ENCODE measurements at regions not wholly inside any gene's neighbourhood (a gene's known extent, or its start where the extent isn't known, plus 50 kb on each side); places are given as distances from the start of the nearest gene placed in this dataset.
A peak's percentile ranks its signal among the peaks of the same experiment; 100 is the strongest.

GRCh38 chr12:115407723-115408122 lies 723.7 kb upstream of the TBX3 start:
- DNase-seq (ENCODE audit: low read depth in 4 of 4, low spot score in 2 of 4), result no peak

DNA sequence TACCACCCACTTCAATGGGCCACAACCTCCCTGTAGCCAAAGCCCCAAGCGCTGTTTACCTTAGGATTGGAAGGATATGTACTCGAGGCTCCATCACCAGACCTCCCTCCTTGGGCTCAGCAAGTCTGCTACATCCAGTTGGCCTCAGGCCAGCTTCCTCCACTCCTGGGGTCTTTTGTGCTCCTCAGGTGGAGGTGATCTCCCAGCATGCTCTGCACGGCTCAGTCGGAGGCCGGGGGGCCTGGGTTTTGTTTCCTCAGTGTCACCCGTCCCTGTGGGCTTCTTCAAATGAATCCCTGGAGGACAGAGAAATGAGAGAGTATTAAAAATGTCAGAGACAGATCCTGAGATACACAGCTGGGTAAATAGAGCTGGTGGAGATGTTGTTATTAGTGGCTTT lies 723.1 kb upstream of the TBX3 start:
- no peak for DNase-seq (ENCODE audit: low read depth in 4 of 4, low spot score in 2 of 4)

DNA sequence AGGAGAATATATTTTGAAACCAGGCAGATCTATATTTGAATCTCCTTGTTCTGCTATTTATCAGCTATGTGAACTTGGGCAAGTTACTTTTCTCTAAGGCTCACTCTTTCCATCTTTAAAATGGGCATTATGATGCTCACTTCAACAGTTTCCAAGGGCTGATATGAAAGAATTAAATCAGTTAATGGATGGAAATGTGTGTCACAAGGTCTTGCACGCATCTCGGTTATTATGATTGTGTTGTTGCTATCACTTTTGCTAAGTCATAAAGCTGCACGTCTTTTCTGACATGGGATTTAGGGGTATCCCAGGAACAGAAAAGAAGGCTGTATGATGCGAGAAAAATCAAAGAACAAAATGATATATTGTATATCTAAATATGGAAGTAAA lies 721.5 kb upstream of the TBX3 start:
- no peak for DNase-seq (ENCODE audit: low read depth in 4 of 4, low spot score in 2 of 4)

DNA sequence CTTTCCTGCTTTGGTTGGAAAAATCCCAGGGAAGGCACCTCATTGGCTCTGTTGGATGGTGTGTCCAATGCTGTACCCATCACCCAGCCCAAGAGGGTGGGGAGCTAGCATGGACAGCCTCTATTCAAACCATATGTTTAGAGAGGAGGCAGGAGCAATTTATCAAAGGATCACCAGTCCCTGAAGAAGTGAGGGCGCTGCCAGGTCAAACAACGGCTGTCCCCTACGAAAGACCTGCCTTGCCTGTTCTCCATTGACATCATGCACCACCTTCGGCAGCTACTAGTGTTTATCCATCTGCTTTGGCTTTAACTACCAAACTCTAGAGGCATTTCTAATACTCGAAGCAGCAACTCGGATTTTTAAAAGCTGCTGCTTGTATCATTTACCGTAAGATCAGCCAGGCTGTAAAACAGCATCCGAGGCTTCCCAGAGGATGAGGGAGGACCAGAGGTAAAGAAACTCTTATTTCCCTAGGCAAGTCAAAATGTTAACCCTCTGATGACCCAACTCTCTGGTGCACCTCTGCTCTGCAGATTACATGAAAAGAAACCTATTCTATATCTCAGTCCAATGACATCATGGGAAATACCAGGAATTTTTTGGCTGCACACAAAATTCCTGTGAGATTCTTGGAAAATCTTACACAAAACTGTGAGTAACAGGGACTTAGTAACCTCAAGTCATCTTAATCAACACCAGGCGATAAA lies 720.9 kb upstream of the TBX3 start:
- no peak for DNase-seq (ENCODE audit: low read depth in 4 of 4, low spot score in 2 of 4)

GRCh38 chr12:115403689-115404088 lies 719.7 kb upstream of the TBX3 start:
- DNase-seq (ENCODE audit: low read depth in 4 of 4, low spot score in 2 of 4), result no peak

- no peak for DNase-seq (ENCODE audit: low read depth in 4 of 4, low spot score in 2 of 4)
These were observed 719.3 kb upstream of the TBX3 start for GRCh38 chr12:115403253-115403652.

DNA sequence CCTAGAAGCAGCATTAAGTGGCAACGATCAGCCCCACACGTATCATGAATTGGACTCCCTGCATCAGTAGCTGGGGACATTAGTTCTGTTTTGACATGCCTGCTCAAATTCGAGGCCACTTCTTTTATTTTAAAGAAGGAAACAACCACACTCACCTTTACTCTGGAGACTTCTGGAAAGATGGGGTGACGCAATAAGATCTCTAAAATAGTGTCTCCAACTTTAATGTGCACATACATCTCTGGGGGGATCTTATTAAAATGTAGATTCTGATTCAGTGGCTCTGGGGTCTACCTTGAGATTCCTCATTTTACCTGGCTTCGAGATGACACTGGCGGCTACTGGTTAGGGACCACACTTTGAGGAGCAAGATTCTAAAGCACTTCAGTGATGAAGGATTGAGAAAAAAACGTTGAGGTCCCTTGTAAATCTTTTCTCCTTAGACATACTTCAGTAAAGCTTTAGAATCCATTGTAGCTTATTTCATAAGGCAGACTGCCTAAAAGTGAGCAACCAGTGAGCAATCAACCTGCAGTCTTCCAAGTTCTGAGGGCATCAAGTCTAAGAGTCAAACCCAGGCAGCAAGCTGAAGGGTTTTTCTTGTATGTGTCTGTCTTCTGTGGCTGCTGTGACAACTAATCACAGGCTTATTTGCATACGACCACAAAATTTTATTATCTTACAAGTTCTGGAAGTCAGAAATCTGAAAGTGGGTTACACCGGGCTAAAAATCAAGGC lies 718.6 kb upstream of the TBX3 start:
- no peak for DNase-seq (ENCODE audit: low read depth in 4 of 4, low spot score in 2 of 4)

DNA sequence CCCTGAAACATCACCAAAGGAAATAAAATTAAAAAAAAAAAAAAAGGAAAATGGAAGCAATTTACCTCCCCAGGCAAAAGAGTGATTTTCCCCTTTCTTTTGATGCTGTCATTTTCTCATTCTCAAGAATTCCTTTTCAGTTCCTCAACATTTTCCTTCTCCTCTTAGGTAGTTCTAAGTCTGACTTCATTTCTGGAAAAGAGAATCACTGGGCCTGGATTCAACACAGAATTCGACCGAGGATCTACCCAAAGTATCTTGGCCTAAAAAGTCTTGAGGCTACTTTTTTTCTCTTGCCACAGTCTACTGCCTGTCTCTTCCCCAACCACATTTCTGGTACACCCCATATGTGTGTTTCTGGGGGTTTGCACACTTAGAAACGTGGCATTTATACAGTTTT lies 717.8 kb upstream of the TBX3 start:
- no peak for DNase-seq (ENCODE audit: low read depth in 4 of 4, low spot score in 2 of 4)

- no peak for DNase-seq (ENCODE audit: low read depth in 4 of 4, low spot score in 2 of 4)
These were observed 716.0 kb upstream of the TBX3 start for GRCh38 chr12:115400011-115400410.

- DNase-seq (ENCODE audit: low read depth in 4 of 4, low spot score in 2 of 4), result no peak
These were observed 714.4 kb upstream of the TBX3 start for GRCh38 chr12:115398311-115398781.

GRCh38 chr12:115396567-115396966 lies 712.6 kb upstream of the TBX3 start:
- DNase-seq (ENCODE audit: low read depth in 4 of 4, low spot score in 2 of 4), result no peak

DNA sequence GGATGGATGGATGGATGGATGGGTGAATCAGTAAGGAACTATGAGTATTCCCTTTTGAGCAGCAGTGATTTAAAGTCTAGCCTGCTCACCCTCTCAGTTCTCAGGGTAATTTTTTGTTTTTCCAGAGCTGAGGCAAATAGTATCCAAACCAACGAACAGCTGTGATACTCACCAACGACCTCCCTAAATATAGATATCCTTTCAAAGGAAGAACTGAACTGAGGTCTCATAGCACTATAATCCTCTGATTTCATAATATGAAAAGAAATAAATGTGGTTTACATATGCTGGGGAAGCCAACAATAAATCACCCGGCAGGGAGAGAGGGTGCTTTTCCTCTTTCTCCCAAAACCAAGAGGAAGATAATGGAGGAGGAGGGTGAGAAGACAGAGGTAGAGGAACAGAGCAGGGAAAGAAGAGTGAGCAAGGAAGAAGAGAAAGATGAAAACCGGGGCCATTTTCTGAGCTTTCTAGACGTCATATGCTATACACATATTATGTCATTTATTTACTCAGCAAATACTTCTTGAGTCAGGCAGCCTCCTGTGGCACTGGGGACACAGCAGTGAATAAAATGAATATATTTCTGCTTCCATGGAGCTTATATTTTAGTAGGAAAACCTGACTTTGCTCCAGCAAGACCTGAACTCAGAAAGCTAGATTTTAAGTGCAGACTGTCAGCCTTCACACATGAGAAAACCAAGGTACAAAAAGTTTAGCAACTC lies 710.7 kb upstream of the TBX3 start:
- no peak for DNase-seq (ENCODE audit: low read depth in 4 of 4, low spot score in 2 of 4)

DNA sequence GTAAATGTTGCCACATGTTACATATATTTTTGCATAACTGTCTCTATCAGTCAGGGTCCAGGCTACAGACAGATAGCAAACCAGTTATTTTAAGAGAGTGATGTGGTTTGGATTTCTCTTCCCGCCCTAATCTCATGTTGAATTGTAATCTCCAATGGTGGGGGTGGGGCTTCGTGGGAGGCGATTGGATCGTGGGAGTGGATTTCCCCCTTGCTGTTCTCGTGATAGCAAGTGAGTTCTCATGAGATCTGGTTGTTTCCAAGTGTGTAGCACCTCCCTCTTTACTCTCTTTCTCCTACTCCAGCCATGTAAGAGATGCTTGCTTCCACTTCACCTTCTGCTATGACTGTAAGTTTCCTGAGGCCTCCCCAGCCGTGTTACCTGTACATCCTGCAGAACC lies 704.2 kb upstream of the TBX3 start:
- no peak for DNase-seq (ENCODE audit: low read depth in 4 of 4, low spot score in 2 of 4)

- DNase-seq (ENCODE audit: low read depth in 4 of 4, low spot score in 2 of 4), result no peak
These were observed 703.5 kb upstream of the TBX3 start for GRCh38 chr12:115387467-115387901.

- DNase-seq (ENCODE audit: low read depth in 4 of 4, low spot score in 2 of 4), result no peak
These were observed 703.0 kb upstream of the TBX3 start for GRCh38 chr12:115386946-115387345.

DNA sequence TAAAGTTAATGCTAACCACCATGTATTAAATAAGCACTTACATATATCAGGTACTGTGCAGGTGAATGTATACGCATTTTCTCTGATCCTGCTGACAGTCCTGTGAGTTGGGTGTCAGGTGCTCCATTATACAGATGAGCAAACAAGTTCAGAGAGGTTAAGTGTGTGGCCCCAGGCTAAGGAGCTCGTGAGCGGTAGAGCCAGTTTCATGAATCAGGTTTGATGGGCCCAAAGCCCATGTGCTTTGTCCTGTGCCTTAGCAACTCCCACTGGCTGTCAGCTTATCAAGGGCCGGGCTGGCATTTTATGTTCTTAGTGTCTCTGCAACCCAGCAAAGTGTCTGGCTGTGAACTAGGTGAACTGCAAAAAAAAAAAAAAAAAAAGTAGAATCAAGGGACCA lies 701.2 kb upstream of the TBX3 start:
- DNase-seq (ENCODE audit: low read depth in 4 of 4, low spot score in 2 of 4), result no peak

GRCh38 chr12:115384391-115384790 lies 700.4 kb upstream of the TBX3 start:
- no peak for DNase-seq (ENCODE audit: low read depth in 4 of 4, low spot score in 2 of 4)

- no peak for DNase-seq (ENCODE audit: low read depth in 4 of 4, low spot score in 2 of 4)
These were observed 699.7 kb upstream of the TBX3 start for GRCh38 chr12:115383668-115384067.

DNA sequence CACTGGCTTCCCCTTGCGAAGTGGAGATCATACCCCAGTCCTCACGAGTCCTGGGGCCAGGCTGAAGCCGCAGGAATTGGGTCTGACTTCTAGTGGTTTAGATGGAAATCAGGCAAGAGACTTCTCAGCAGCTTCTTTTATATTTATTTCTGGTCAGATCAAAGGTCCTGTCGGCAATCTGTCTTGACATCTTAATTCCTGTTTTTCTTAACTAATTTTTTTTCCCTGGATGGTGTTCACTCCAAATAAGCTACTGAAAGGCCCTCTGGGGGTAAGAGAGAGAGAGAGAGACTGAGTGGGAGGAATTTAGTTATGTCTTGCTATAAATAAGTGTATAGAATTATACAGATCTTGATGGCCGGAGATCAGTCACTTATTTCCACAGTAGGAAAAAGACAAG lies 698.7 kb upstream of the TBX3 start:
- DNase-seq (ENCODE audit: low read depth in 4 of 4, low spot score in 2 of 4), result peak in 1 of 4 donors; percentile 53

DNA sequence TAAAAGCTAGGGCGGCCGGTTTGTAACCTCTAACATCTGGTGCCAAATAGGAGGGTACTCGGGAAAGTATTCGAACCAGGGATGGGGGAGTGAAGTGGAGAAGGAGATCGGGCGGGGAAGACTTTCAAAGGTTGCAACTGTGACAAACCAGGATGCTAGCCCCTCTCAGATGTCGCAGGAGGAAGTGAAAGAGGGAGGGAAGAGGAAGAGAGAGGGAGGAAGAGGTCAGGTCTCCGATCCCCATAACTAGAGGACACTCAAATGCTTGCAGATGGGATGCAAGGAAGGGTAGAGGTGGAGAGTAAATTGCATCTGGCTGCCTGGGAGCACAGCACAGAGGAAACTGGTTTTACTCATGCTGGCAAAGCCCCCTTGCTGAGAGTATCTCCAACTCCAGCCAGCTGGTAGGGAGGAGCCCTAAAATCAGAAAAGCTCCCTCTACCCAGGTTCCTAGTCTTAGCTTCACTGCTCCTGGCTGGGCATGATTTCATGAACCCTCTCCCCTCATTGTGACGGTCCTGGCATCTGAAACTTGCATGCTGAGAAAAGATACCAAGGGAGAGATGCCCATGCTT lies 696.7 kb upstream of the TBX3 start:
- no peak for DNase-seq (ENCODE audit: low read depth in 4 of 4, low spot score in 2 of 4)

GRCh38 chr12:115378291-115378690 lies 694.3 kb upstream of the TBX3 start:
- DNase-seq (ENCODE audit: low read depth in 4 of 4, low spot score in 2 of 4), result no peak
